ENCODE measurements at regions not wholly inside any gene's neighbourhood (a gene's known extent, or its start where the extent isn't known, plus 50 kb on each side); places are given as distances from the start of the nearest gene placed in this dataset.
A peak's percentile ranks its signal among the peaks of the same experiment; 100 is the strongest.

DNA sequence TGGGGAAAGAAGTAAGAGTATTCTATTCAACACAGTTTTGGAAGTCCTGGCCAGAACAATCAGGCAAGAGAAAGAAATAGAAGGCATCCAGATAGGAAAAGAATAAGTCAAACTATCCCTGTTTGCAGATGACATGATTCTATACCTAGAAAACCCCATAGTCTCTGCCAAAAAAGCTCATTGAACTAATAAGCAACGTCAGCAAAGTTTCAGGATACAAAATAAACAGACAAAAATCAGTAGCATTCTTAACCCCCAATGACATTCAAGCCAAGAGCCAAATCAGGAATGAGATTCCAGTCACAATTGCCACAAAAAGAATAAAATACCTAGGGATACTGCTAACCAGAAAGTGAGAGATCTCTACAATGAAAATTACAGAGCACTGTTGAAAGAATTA, 99.4 kb upstream of the MITF start:
- no TSS peak for BruUV-seq (replicated peaks)
- no peaks in the 10 kb centered on the region; a peak in 1 of 5 replicates for H3K27me3 ChIP-seq (ENCODE audit: control insufficient read depth in 2 of 2, insufficient read depth in 2 of 2, low read length in 2 of 2)
- in situ Hi-C loops (cut with MboI), result no loop called here

DNA sequence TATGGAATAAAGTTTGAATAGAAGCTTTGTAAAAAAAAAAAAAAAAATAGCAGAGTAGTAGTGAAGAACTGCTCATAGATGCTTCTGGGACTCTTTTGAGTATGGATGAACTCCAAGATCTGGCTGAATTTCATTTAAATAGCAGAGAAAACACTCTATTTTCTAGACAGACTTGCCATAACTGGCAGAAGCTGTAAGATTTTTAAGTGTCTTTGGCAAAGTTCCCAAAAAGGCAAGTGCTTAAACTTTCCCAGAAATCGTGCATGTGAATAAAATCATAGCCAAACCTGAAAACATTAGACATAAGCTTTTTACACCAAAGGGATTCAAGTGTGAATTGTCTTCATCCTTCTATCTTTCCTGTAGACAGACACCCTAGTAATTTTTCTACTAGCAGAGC, 110.3 kb upstream of the MITF start:
- Histone ChIP-seq H3K27ac (ENCODE audit: extremely low read depth, low read depth, low read length) (no peak overlapping the region), H2AFZ (ENCODE audit: low read depth, low read length) (no peak overlapping the region), H3K27me3 (ENCODE audit: control insufficient read depth in 2 of 2, insufficient read depth in 2 of 2, low read length in 2 of 2) (no peaks in the 10 kb centered on the region), H3K9ac (ENCODE audit: insufficient read depth in 1 of 2, low read depth in 2 of 2, low read length in 2 of 2) (no peak overlapping the region), H3K36me3 (ENCODE audit: control insufficient read depth, insufficient read depth, low read length) (no peaks in the 10 kb centered on the region), H3K9me3 (replicated peaks; ENCODE audit: control insufficient read depth, insufficient read depth, low read depth, low read length) (no peaks in the 10 kb centered on the region), H3K9me1 (ENCODE audit: control insufficient read depth, insufficient read depth, low read length) (no peaks in the 10 kb centered on the region), H3K4me3 (no peak overlapping the region), H4K20me1 (replicated peaks; ENCODE audit: control insufficient read depth, insufficient read depth, low read length) (no peaks in the 10 kb centered on the region), H3K4me2 (ENCODE audit: insufficient read depth, low read length) (no peak overlapping the region), H3K79me2 (ENCODE audit: control insufficient read depth, insufficient read depth, low read length) (no peaks in the 10 kb centered on the region), H3K4me1 (replicated peaks in 1 of 2; ENCODE audit: control insufficient read depth in 2 of 2, insufficient read depth in 2 of 2, low read length in 2 of 2) (no peaks in the 10 kb centered on the region)
- no peak for FAIRE-seq
- DNase-seq (ENCODE audit: extremely low read depth in 1 of 4, low spot score in 3 of 4), result no peak
- in situ Hi-C loops (cut with MboI) (no loop called here), intact Hi-C loops (cut with micrococcal nuclease) (no loop called here)
- 8% methylated on average over 1 of the region's 1 CpG for WGBS (ENCODE audit: insufficient coverage, low coverage, missing lambda C conversion rate)
- ChIA-PET CTCF (ENCODE audit: low intra/inter-chr PET ratio) (interaction anchor here (0.7 kb wide), 1 partner anchor 32 kb away, joined by 3 read pairs; no protein-coding TSS in a partner anchor), POLR2A (no interaction called here)
- no TSS peak for BruUV-seq (replicated peaks)
- no peak for ATAC-seq
- no peak for TF ChIP-seq BDP1 (IDR thresholded peaks at IDR 0.05; ENCODE audit: insufficient read depth, insufficient read length)
- TF ChIP-seq MYBL2 (IDR thresholded peaks at IDR 0.05; ENCODE audit: low read depth), result no peak
- TF ChIP-seq MYBL2 (CRISPR knock-in tag; IDR thresholded peaks at IDR 0.05; ENCODE audit: borderline replicate concordance), result no peak
- TF ChIP-seq MCM5 (IDR thresholded peaks at IDR 0.05; ENCODE audit: low read depth), result no peak
- TF ChIP-seq STAT5B (CRISPR knock-in tag; IDR thresholded peaks at IDR 0.05), result no peak
- no peak for TF ChIP-seq CHD4 (IDR thresholded peaks at IDR 0.05; ENCODE audit: insufficient read depth, insufficient replicate concordance, low read depth, low read length, poor library complexity, severe bottlenecking)
- TF ChIP-seq ZNF75A (CRISPR knock-in tag; IDR thresholded peaks at IDR 0.05), result no peak
- no peak for TF ChIP-seq CREBBP (IDR thresholded peaks at IDR 0.05; ENCODE audit: low read depth, low read length)
- no peak for TF ChIP-seq PKNOX1 (IDR thresholded peaks at IDR 0.05)
- TF ChIP-seq NR1H2 (CRISPR knock-in tag; IDR thresholded peaks at IDR 0.05), result no peak
- TF ChIP-seq, protein P1, sequence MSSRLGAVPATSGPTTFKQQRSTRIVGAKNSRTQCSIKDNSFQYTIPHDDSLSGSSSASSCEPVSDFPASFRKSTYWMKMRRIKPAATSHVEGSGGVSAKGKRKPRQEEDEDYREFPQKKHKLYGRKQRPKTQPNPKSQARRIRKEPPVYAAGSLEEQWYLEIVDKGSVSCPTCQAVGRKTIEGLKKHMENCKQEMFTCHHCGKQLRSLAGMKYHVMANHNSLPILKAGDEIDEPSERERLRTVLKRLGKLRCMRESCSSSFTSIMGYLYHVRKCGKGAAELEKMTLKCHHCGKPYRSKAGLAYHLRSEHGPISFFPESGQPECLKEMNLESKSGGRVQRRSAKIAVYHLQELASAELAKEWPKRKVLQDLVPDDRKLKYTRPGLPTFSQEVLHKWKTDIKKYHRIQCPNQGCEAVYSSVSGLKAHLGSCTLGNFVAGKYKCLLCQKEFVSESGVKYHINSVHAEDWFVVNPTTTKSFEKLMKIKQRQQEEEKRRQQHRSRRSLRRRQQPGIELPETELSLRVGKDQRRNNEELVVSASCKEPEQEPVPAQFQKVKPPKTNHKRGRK (tag; IDR thresholded peaks at IDR 0.05), result no peak
- TF ChIP-seq ZNF696 (CRISPR knock-in tag; conservative IDR thresholded peaks at IDR 0.05), result no peak
- no peak for TF ChIP-seq NR3C1 (CRISPR knock-in tag; IDR thresholded peaks at IDR 0.05)

More for the DNA sequence above, 99.4 kb upstream of the MITF start:
- H3K4me3 ChIP-seq, result no peak overlapping the region
- no peak for FAIRE-seq
- H4K20me1 ChIP-seq (replicated peaks; ENCODE audit: control insufficient read depth, insufficient read depth, low read length), result no peaks in the 10 kb centered on the region
- ChIA-PET POLR2A (no interaction called here), CTCF (ENCODE audit: low intra/inter-chr PET ratio) (no interaction called here)
- H3K4me2 ChIP-seq (ENCODE audit: insufficient read depth, low read length), result no peak overlapping the region
- DNase-seq (ENCODE audit: extremely low read depth in 1 of 4, low spot score in 3 of 4), result no peak
- H2AFZ ChIP-seq (ENCODE audit: low read depth, low read length), result no peak overlapping the region
- no peak for ATAC-seq
- H3K9ac ChIP-seq (ENCODE audit: insufficient read depth in 1 of 2, low read depth in 2 of 2, low read length in 2 of 2), result no peak overlapping the region
- TF ChIP-seq ZNF316 (IDR thresholded peaks at IDR 0.05) (peak; percentile 72), C11orf30 (IDR thresholded peaks at IDR 0.05; ENCODE audit: low read depth) (peak; percentile 34; the same call in 1 of the 2 replicates), MAFK (IDR thresholded peaks at IDR 0.05; ENCODE audit: low read length) (peak; percentile 53; the same call in 1 of the 2 replicates), MAFF (IDR thresholded peaks at IDR 0.05; ENCODE audit: low read length) (peak; percentile 59), MTF1 (CRISPR knock-in tag; IDR thresholded peaks at IDR 0.05; ENCODE audit: borderline replicate concordance) (no peak), ZBTB8A (IDR thresholded peaks at IDR 0.05; ENCODE audit: partially characterized antibody) (no peak), CHCHD3 (CRISPR knock-in tag; IDR thresholded peaks at IDR 0.05) (no peak), ZBTB1 (CRISPR knock-in tag; IDR thresholded peaks at IDR 0.05; ENCODE audit: borderline replicate concordance, low read depth) (no peak), FOXA1 (IDR thresholded peaks at IDR 0.05; ENCODE audit: borderline replicate concordance) (no peak), ZNF253 (CRISPR knock-in tag; conservative IDR thresholded peaks at IDR 0.05) (no peak)
- H3K9me1 ChIP-seq (ENCODE audit: control insufficient read depth, insufficient read depth, low read length), result no peaks in the 10 kb centered on the region
- no peak overlapping the region for H3K27ac ChIP-seq (ENCODE audit: extremely low read depth, low read depth, low read length)
- 0% methylated on average over 1 of the region's 1 CpG for WGBS (ENCODE audit: insufficient coverage, low coverage, missing lambda C conversion rate)
- no peaks in the 10 kb centered on the region for H3K36me3 ChIP-seq (ENCODE audit: control insufficient read depth, insufficient read depth, low read length)
- H3K79me2 ChIP-seq (ENCODE audit: control insufficient read depth, insufficient read depth, low read length), result no peaks in the 10 kb centered on the region
- intact Hi-C loops (cut with micrococcal nuclease), result no loop called here
- H3K9me3 ChIP-seq (replicated peaks; ENCODE audit: control insufficient read depth, insufficient read depth, low read depth, low read length), result no peaks in the 10 kb centered on the region
- no peaks in the 10 kb centered on the region for H3K4me1 ChIP-seq (replicated peaks in 1 of 2; ENCODE audit: control insufficient read depth in 2 of 2, insufficient read depth in 2 of 2, low read length in 2 of 2)
